ENCODE measurements at regions not wholly inside any gene's neighbourhood (a gene's known extent, or its start where the extent isn't known, plus 50 kb on each side); places are given as distances from the start of the nearest gene placed in this dataset.

- H3K4me3 Mint-ChIP-seq, result no peak overlapping the region
These were observed 1262.8 kb upstream of the CDH8 start for GRCh38 chr16:63298993-63299392.

GRCh38 chr16:63292036-63292435 is 1255.8 kb upstream of the CDH8 start:
- Histone ChIP-seq H3K27ac (ENCODE audit: low read depth, low read length) (no peak overlapping the region), H3K36me3 (ENCODE audit: insufficient read depth, low read length) (no peaks in the 10 kb centered on the region), H3K27me3 (ENCODE audit: insufficient read depth, low read length) (no peaks in the 10 kb centered on the region), H3K4me3 (ENCODE audit: low read length in 2 of 2) (no peak overlapping the region), H3K4me1 (ENCODE audit: insufficient read depth, low read length) (no peaks in the 10 kb centered on the region), H3K9me3 (ENCODE audit: control insufficient read depth in 1 of 2, low read length in 2 of 2) (no peaks in the 10 kb centered on the region)
- no peak overlapping the region for H3K4me3 Mint-ChIP-seq
- DNase-seq, result no peak
- no peaks in the 10 kb centered on the region for H3K27me3 Mint-ChIP-seq
- H3K9me3 Mint-ChIP-seq, result peaks cover 0 to 37% (median 20%) of the 10 kb centered on the region in 8 donors
- no peak overlapping the region for H3K27ac Mint-ChIP-seq
- ChIA-PET CTCF (ENCODE audit: partially characterized antibody) (no interaction called here), POLR2A (ENCODE audit: partially characterized antibody) (no interaction called here)
- intact Hi-C loops (cut with micrococcal nuclease), result no loop called here
- H3K36me3 Mint-ChIP-seq, result no peaks in the 10 kb centered on the region
- H3K4me1 Mint-ChIP-seq, result no peaks in the 10 kb centered on the region

More at GRCh38 chr16:63298993-63299392, 1262.8 kb upstream of the CDH8 start:
- intact Hi-C loops (cut with micrococcal nuclease), result no loop called here
- peaks cover 3 to 42% (median 31%) of the 10 kb centered on the region in 8 donors for H3K9me3 Mint-ChIP-seq
- Histone ChIP-seq H3K27me3 (ENCODE audit: insufficient read depth, low read length) (no peaks in the 10 kb centered on the region), H3K4me3 (ENCODE audit: low read length in 2 of 2) (no peak overlapping the region), H3K36me3 (ENCODE audit: insufficient read depth, low read length) (no peaks in the 10 kb centered on the region), H3K9me3 (ENCODE audit: control insufficient read depth in 1 of 2, low read length in 2 of 2) (peaks cover 0 to 4% of the 10 kb centered on the region in 2 donors), H3K4me1 (ENCODE audit: insufficient read depth, low read length) (no peaks in the 10 kb centered on the region), H3K27ac (ENCODE audit: low read depth, low read length) (no peak overlapping the region)
- peaks cover 0 to 2% of the 10 kb centered on the region in 2 donors for H3K36me3 Mint-ChIP-seq
- DNase-seq, result no peak
- peaks cover 0 to 1% (median 0%) of the 10 kb centered on the region in 4 donors for H3K4me1 Mint-ChIP-seq
- CTCF ChIA-PET (ENCODE audit: partially characterized antibody), result no interaction called here
- H3K27me3 Mint-ChIP-seq, result no peaks in the 10 kb centered on the region
- no peak overlapping the region for H3K27ac Mint-ChIP-seq
- POLR2A ChIA-PET (ENCODE audit: partially characterized antibody), result no interaction called here

- H3K27me3 Mint-ChIP-seq, result no peaks in the 10 kb centered on the region
- H3K27ac ChIP-seq (ENCODE audit: low read depth, low read length), result no peak overlapping the region
- H3K9me3 ChIP-seq (ENCODE audit: control insufficient read depth in 1 of 2, low read length in 2 of 2), result no peaks in the 10 kb centered on the region
- H3K36me3 ChIP-seq (ENCODE audit: insufficient read depth, low read length), result no peaks in the 10 kb centered on the region
- no peaks in the 10 kb centered on the region for H3K27me3 ChIP-seq (ENCODE audit: insufficient read depth, low read length)
- POLR2A ChIA-PET (ENCODE audit: partially characterized antibody), result no interaction called here
- no peak overlapping the region for H3K4me3 Mint-ChIP-seq
- no peaks in the 10 kb centered on the region for H3K4me1 ChIP-seq (ENCODE audit: insufficient read depth, low read length)
- peaks cover 0 to 32% (median 16%) of the 10 kb centered on the region in 8 donors for H3K9me3 Mint-ChIP-seq
- CTCF ChIA-PET (ENCODE audit: partially characterized antibody), result no interaction called here
- no peak for DNase-seq
- H3K4me3 ChIP-seq (ENCODE audit: low read length in 2 of 2), result no peak overlapping the region
- no peaks in the 10 kb centered on the region for H3K4me1 Mint-ChIP-seq
- no peaks in the 10 kb centered on the region for H3K36me3 Mint-ChIP-seq
- H3K27ac Mint-ChIP-seq, result no peak overlapping the region
- intact Hi-C loops (cut with micrococcal nuclease), result no loop called here
These were observed 1253.7 kb upstream of the CDH8 start for GRCh38 chr16:63289834-63290460.

- CTCF ChIA-PET (ENCODE audit: partially characterized antibody), result no interaction called here
These were observed 1251.2 kb upstream of the CDH8 start for GRCh38 chr16:63287401-63287800.

GRCh38 chr16:63283721-63284120 is 1247.5 kb upstream of the CDH8 start:
- Histone ChIP-seq H3K27me3 (ENCODE audit: insufficient read depth, low read length) (no peaks in the 10 kb centered on the region), H3K9me3 (ENCODE audit: control insufficient read depth in 1 of 2, low read length in 2 of 2) (peaks cover 0 to 4% of the 10 kb centered on the region in 2 donors), H3K4me1 (ENCODE audit: insufficient read depth, low read length) (no peaks in the 10 kb centered on the region), H3K36me3 (ENCODE audit: insufficient read depth, low read length) (no peaks in the 10 kb centered on the region), H3K4me3 (ENCODE audit: low read length in 2 of 2) (no peak overlapping the region), H3K27ac (ENCODE audit: low read depth, low read length) (no peak overlapping the region)
- POLR2A ChIA-PET (ENCODE audit: partially characterized antibody), result no interaction called here
- H3K4me3 Mint-ChIP-seq, result no peak overlapping the region
- no peaks in the 10 kb centered on the region for H3K36me3 Mint-ChIP-seq
- intact Hi-C loops (cut with micrococcal nuclease), result no loop called here
- H3K27ac Mint-ChIP-seq, result no peak overlapping the region
- no peaks in the 10 kb centered on the region for H3K27me3 Mint-ChIP-seq
- no peak for DNase-seq
- CTCF ChIA-PET (ENCODE audit: partially characterized antibody), result interaction anchor here (0.6 kb wide), 1 partner anchor 297 kb away, joined by 3 read pairs; no protein-coding TSS in a partner anchor
- no peaks in the 10 kb centered on the region for H3K4me1 Mint-ChIP-seq
- H3K9me3 Mint-ChIP-seq, result peaks cover 0 to 27% (median 11%) of the 10 kb centered on the region in 8 donors

More at GRCh38 chr16:63287401-63287800, 1251.2 kb upstream of the CDH8 start:
- Mint-ChIP-seq H3K4me3 (no peak overlapping the region), H3K36me3 (no peaks in the 10 kb centered on the region), H3K9me3 (peaks cover 0 to 26% (median 13%) of the 10 kb centered on the region in 8 donors), H3K27ac (no peak overlapping the region), H3K27me3 (no peaks in the 10 kb centered on the region), H3K4me1 (no peaks in the 10 kb centered on the region)
- DNase-seq, result no peak
- POLR2A ChIA-PET (ENCODE audit: partially characterized antibody), result no interaction called here
- H3K36me3 ChIP-seq (ENCODE audit: insufficient read depth, low read length), result no peaks in the 10 kb centered on the region
- no peaks in the 10 kb centered on the region for H3K4me1 ChIP-seq (ENCODE audit: insufficient read depth, low read length)
- no peak overlapping the region for H3K4me3 ChIP-seq (ENCODE audit: low read length in 2 of 2)
- intact Hi-C loops (cut with micrococcal nuclease), result no loop called here
- peaks cover 0 to 4% of the 10 kb centered on the region in 2 donors for H3K9me3 ChIP-seq (ENCODE audit: control insufficient read depth in 1 of 2, low read length in 2 of 2)
- H3K27ac ChIP-seq (ENCODE audit: low read depth, low read length), result no peak overlapping the region
- no peaks in the 10 kb centered on the region for H3K27me3 ChIP-seq (ENCODE audit: insufficient read depth, low read length)

- ChIA-PET CTCF (ENCODE audit: partially characterized antibody) (no interaction called here), POLR2A (ENCODE audit: partially characterized antibody) (no interaction called here)
- peaks cover 0 to 38% (median 16%) of the 10 kb centered on the region in 8 donors for H3K9me3 Mint-ChIP-seq
- no peaks in the 10 kb centered on the region for H3K27me3 ChIP-seq (ENCODE audit: insufficient read depth, low read length)
- H3K36me3 Mint-ChIP-seq, result no peaks in the 10 kb centered on the region
- H3K36me3 ChIP-seq (ENCODE audit: insufficient read depth, low read length), result no peaks in the 10 kb centered on the region
- H3K27me3 Mint-ChIP-seq, result no peaks in the 10 kb centered on the region
- H3K4me3 ChIP-seq (ENCODE audit: low read length in 2 of 2), result no peak overlapping the region
- H3K27ac ChIP-seq (ENCODE audit: low read depth, low read length), result no peak overlapping the region
- H3K4me3 Mint-ChIP-seq, result no peak overlapping the region
- DNase-seq, result no peak
- no peaks in the 10 kb centered on the region for H3K4me1 Mint-ChIP-seq
- H3K9me3 ChIP-seq (ENCODE audit: control insufficient read depth in 1 of 2, low read length in 2 of 2), result peaks cover 0 to 4% of the 10 kb centered on the region in 2 donors
- intact Hi-C loops (cut with micrococcal nuclease), result no loop called here
- H3K27ac Mint-ChIP-seq, result no peak overlapping the region
- H3K4me1 ChIP-seq (ENCODE audit: insufficient read depth, low read length), result no peaks in the 10 kb centered on the region
These were observed 1208.4 kb upstream of the CDH8 start for GRCh38 chr16:63244631-63245030.

GRCh38 chr16:63241497-63242028 is 1205.3 kb upstream of the CDH8 start:
- intact Hi-C loops (cut with micrococcal nuclease), result no loop called here
- POLR2A ChIA-PET (ENCODE audit: partially characterized antibody), result no interaction called here
- CTCF ChIA-PET (ENCODE audit: partially characterized antibody), result no interaction called here
- H3K27me3 ChIP-seq (ENCODE audit: insufficient read depth, low read length), result no peaks in the 10 kb centered on the region
- Mint-ChIP-seq H3K27ac (no peak overlapping the region), H3K9me3 (peaks cover 0 to 43% (median 18%) of the 10 kb centered on the region in 8 donors), H3K27me3 (no peaks in the 10 kb centered on the region), H3K36me3 (no peaks in the 10 kb centered on the region), H3K4me3 (no peak overlapping the region), H3K4me1 (no peaks in the 10 kb centered on the region)
- DNase-seq, result no peak
- H3K9me3 ChIP-seq (ENCODE audit: control insufficient read depth in 1 of 2, low read length in 2 of 2), result peaks cover 0 to 4% of the 10 kb centered on the region in 2 donors
- no peak overlapping the region for H3K27ac ChIP-seq (ENCODE audit: low read depth, low read length)
- H3K4me1 ChIP-seq (ENCODE audit: insufficient read depth, low read length), result no peaks in the 10 kb centered on the region
- H3K4me3 ChIP-seq (ENCODE audit: low read length in 2 of 2), result no peak overlapping the region
- no peaks in the 10 kb centered on the region for H3K36me3 ChIP-seq (ENCODE audit: insufficient read depth, low read length)
